GM10248 (cell line): ENCODE measurements at regions not wholly inside any gene's neighbourhood (a gene's known extent, or its start where the extent isn't known, plus 50 kb on each side); places are given as distances from the start of the nearest gene placed in this dataset.

Experiments used
- CTCF ChIA-PET: fragments of 300-600 bp; sonication (Branson Sonifier 250); formaldehyde crosslinking; extraction: SDS; loops from one replicate; lab custom pipeline; 2021; ENCODE audit warnings: antibody characterized with exemption; lab: Yijun Ruan, JAX
- POLR2A ChIA-PET: fragments of 350-650 bp; sonication (Branson Sonifier 250); formaldehyde crosslinking; extraction: SDS; loops from one replicate; lab custom pipeline; 2020; ENCODE audit warnings: antibody characterized with exemption; lab: Yijun Ruan, JAX
- DNase-seq: peaks from one replicate; pipeline ENCODE4 v3.0.0; 2012; ENCODE audit errors: extremely low spot score
- CTCF ChIP-seq: IDR thresholded peaks from 2 replicates; pipeline ENCODE4 v1.5.1; 2012; ENCODE audit warnings: mild to moderate bottlenecking, low read depth; ENCODE audit errors: extremely low read depth, missing control alignments, control extremely low read depth

- no peak for DNase-seq
- POLR2A ChIA-PET: no interaction called here
- CTCF ChIA-PET: no interaction called here
- no peak for TF ChIP-seq CTCF
Measured at GRCh38 chr4:182093935-182094334, 149.3 kb upstream of the TENM3 start.

- DNase-seq: no peak
- TF ChIP-seq CTCF: no peak
- POLR2A ChIA-PET: no interaction called here
- CTCF ChIA-PET: no interaction called here
Measured at GRCh38 chr4:182101618-182102017, 141.6 kb upstream of the TENM3 start.

- POLR2A ChIA-PET: no interaction called here
- CTCF ChIA-PET: interaction anchor here (1.1 to 1.4 kb wide), 2 partner anchors 14 to 17 kb away, joined by 3 to 4 read pairs; no protein-coding TSS in a partner anchor
- no peak for DNase-seq
- TF ChIP-seq CTCF: no peak
Measured at GRCh38 chr4:182102576-182102975, 140.6 kb upstream of the TENM3 start.

- POLR2A ChIA-PET: no interaction called here
- CTCF ChIA-PET: interaction anchor here (1.1 to 1.4 kb wide), 2 partner anchors 15 to 18 kb away, joined by 3 to 4 read pairs; no protein-coding TSS in a partner anchor
- no peak for TF ChIP-seq CTCF
- DNase-seq: no peak
Measured at GRCh38 chr4:182103614-182104319, 139.4 kb upstream of the TENM3 start.

- POLR2A ChIA-PET: no interaction called here
- CTCF ChIA-PET: no interaction called here
- no peak for TF ChIP-seq CTCF
Measured at GRCh38 chr4:182105416-182105815, 137.8 kb upstream of the TENM3 start.

GRCh38 chr4:182107931-182108330, 135.3 kb upstream of the TENM3 start:
- no peak for DNase-seq
- ChIA-PET CTCF (interaction anchor here (1.0 kb wide), 1 partner anchor 104 kb away, joined by 3 read pairs; no protein-coding TSS in a partner anchor), POLR2A (no interaction called here)
- TF ChIP-seq CTCF: no peak

More at GRCh38 chr4:182105416-182105815, 137.8 kb upstream of the TENM3 start:
- DNase-seq: no peak

- no peak for TF ChIP-seq CTCF
- POLR2A ChIA-PET: no interaction called here
- CTCF ChIA-PET: no interaction called here
Measured at GRCh38 chr4:182111586-182111985, 131.6 kb upstream of the TENM3 start.

More at GRCh38 chr4:182111586-182111985, 131.6 kb upstream of the TENM3 start:
- no peak for DNase-seq
